NCI-H1092 (cell line): ENCODE measurements at regions not wholly inside any gene's neighbourhood (a gene's known extent, or its start where the extent isn't known, plus 50 kb on each side); places are given as distances from the start of the nearest gene placed in this dataset.
"Not testable (repeated sequence)": the region's sequence is repeated elsewhere in the genome, so short reads cannot be mapped to it uniquely, and the experiment has no call there.

Experiments used
- DNase-seq: peaks from one replicate; lab custom pipeline; 2025; lab: John Stamatoyannopoulos, UW

- not testable (repeated sequence) for DNase-seq
Measured at GRCh38 chr1:188752027-188752426, 1725.6 kb downstream of the BRINP3 start.

- not testable (repeated sequence) for DNase-seq
Measured at GRCh38 chr1:188757747-188758146, 1719.9 kb downstream of the BRINP3 start.

GRCh38 chr1:188761226-188761625, 1716.4 kb downstream of the BRINP3 start:
- no peak for DNase-seq

GRCh38 chr1:188762166-188762743, 1715.4 kb downstream of the BRINP3 start:
- no peak for DNase-seq

- no peak for DNase-seq
Measured at GRCh38 chr1:188763541-188763940, 1714.1 kb downstream of the BRINP3 start.

GRCh38 chr1:188769181-188769580, 1708.5 kb downstream of the BRINP3 start:
- no peak for DNase-seq

GRCh38 chr1:188769936-188770335, 1707.7 kb downstream of the BRINP3 start:
- no peak for DNase-seq

GRCh38 chr1:188778578-188778977, 1699.1 kb downstream of the BRINP3 start:
- DNase-seq: no peak

GRCh38 chr1:188782220-188782841, 1695.3 kb downstream of the BRINP3 start:
- DNase-seq: peak; percentile 38

GRCh38 chr1:188794969-188795368, 1682.7 kb downstream of the BRINP3 start:
- no peak for DNase-seq

GRCh38 chr1:188812153-188812552, 1665.5 kb downstream of the BRINP3 start:
- not testable (repeated sequence) for DNase-seq

GRCh38 chr1:188812836-188813573, 1664.7 kb downstream of the BRINP3 start:
- not testable (repeated sequence) for DNase-seq

- no peak for DNase-seq
Measured at GRCh38 chr1:188817814-188818213, 1659.8 kb downstream of the BRINP3 start.

- DNase-seq: no peak
Measured at GRCh38 chr1:188822248-188822647, 1655.4 kb downstream of the BRINP3 start.

GRCh38 chr1:188825471-188825870, 1652.2 kb downstream of the BRINP3 start:
- no peak for DNase-seq

GRCh38 chr1:188826800-188827199, 1650.9 kb downstream of the BRINP3 start:
- no peak for DNase-seq

GRCh38 chr1:188827400-188827799, 1650.3 kb downstream of the BRINP3 start:
- DNase-seq: no peak

- DNase-seq: not testable (repeated sequence)
Measured at GRCh38 chr1:188841111-188841696, 1636.5 kb downstream of the BRINP3 start.

- no peak for DNase-seq
Measured at GRCh38 chr1:188846468-188846867, 1631.2 kb downstream of the BRINP3 start.

- DNase-seq: no peak
Measured at GRCh38 chr1:188857526-188858087, 1620.1 kb downstream of the BRINP3 start.

GRCh38 chr1:188867614-188868013, 1610.0 kb downstream of the BRINP3 start:
- no peak for DNase-seq

GRCh38 chr1:188871164-188871563, 1606.5 kb downstream of the BRINP3 start:
- no peak for DNase-seq

- DNase-seq: no peak
Measured at GRCh38 chr1:188872376-188872775, 1605.3 kb downstream of the BRINP3 start.
